ENCODE measurements at regions not wholly inside any gene's neighbourhood (a gene's known extent, or its start where the extent isn't known, plus 50 kb on each side); places are given as distances from the start of the nearest gene placed in this dataset.

GRCh38 chr11:47916361-47916841 lies 64.0 kb upstream of the PTPRJ start:
- TF ChIP-seq POLR2A (IDR thresholded peaks at IDR 0.05; ENCODE audit: low read length) (no peak), GATA1 (IDR thresholded peaks at IDR 0.05; ENCODE audit: low read depth, low read length) (no peak)
